HEK293T (cell line): ENCODE measurements at regions not wholly inside any gene's neighbourhood (a gene's known extent, or its start where the extent isn't known, plus 50 kb on each side); places are given as distances from the start of the nearest gene placed in this dataset.

ENCODE experiments used
- CTCF ChIA-PET: fragments of 350-600 bp; formaldehyde crosslinking; extraction: SDS; loops from one replicate; lab custom pipeline; 2021; ENCODE audit warnings: antibody characterized with exemption, inconsistent platforms; lab: Yijun Ruan, JAX
- POLR2A ChIA-PET: fragments of 350-600 bp; formaldehyde crosslinking; extraction: SDS; loops from one replicate; lab custom pipeline; 2020; ENCODE audit warnings: antibody characterized with exemption, inconsistent platforms; lab: Yijun Ruan, JAX
- DNase-seq: peaks from one replicate; pipeline ENCODE4 v3.0.0; 2012; ENCODE audit warnings: mixed read lengths; ENCODE audit errors: extremely low spot score
- ARNT ChIP-seq: fragments of 450-650 bp; IDR thresholded peaks from 2 replicates; pipeline ENCODE4 v1.6.1; 2017; ENCODE audit warnings: mild to moderate bottlenecking
- BHLHE40 ChIP-seq: fragments of 450-650 bp; IDR thresholded peaks from 2 replicates; pipeline ENCODE4 v1.6.1; 2016; ENCODE audit warnings: mild to moderate bottlenecking, moderate library complexity, borderline replicate concordance
- CTBP1 ChIP-seq: fragments of 450-650 bp; IDR thresholded peaks from 2 replicates; pipeline ENCODE4 v1.6.1; 2016; ENCODE audit warnings: borderline replicate concordance
- ELF4 ChIP-seq: fragments of 450-650 bp; IDR thresholded peaks from 2 replicates; pipeline ENCODE4 v1.6.1; 2017; ENCODE audit warnings: antibody characterized with exemption
- FOXA1 ChIP-seq: fragments of 450-650 bp; IDR thresholded peaks from 2 replicates; pipeline ENCODE4 v1.6.1; 2016; ENCODE audit warnings: mild to moderate bottlenecking
- FOXK2 ChIP-seq: fragments of 450-650 bp; IDR thresholded peaks from 2 replicates; pipeline ENCODE4 v1.6.1; 2016; ENCODE audit warnings: mild to moderate bottlenecking
- FOXM1 ChIP-seq: fragments of 450-650 bp; IDR thresholded peaks from 2 replicates; pipeline ENCODE4 v1.6.1; 2017; ENCODE audit warnings: mild to moderate bottlenecking, borderline replicate concordance
- HDGF ChIP-seq: fragments of 450-650 bp; IDR thresholded peaks from 2 replicates; pipeline ENCODE4 v1.6.1; 2017; ENCODE audit warnings: antibody characterized with exemption, borderline replicate concordance
- L3MBTL2 ChIP-seq: fragments of 450-650 bp; conservative IDR thresholded peaks from 2 replicates; pipeline ENCODE4 v1.6.1; 2016; ENCODE audit warnings: mild to moderate bottlenecking
- LEF1 ChIP-seq: fragments of 450-650 bp; IDR thresholded peaks from 2 replicates; pipeline ENCODE4 v1.6.1; 2017; ENCODE audit warnings: mild to moderate bottlenecking, borderline replicate concordance
- NFRKB ChIP-seq: fragments of 450-650 bp; IDR thresholded peaks from 2 replicates; pipeline ENCODE4 v1.6.1; 2016; ENCODE audit warnings: mild to moderate bottlenecking, moderate library complexity
- SP1 ChIP-seq: fragments of 450-650 bp; IDR thresholded peaks from 2 replicates; pipeline ENCODE4 v1.6.1; 2017
- SUZ12 ChIP-seq: fragments of 450-650 bp; IDR thresholded peaks from 2 replicates; pipeline ENCODE4 v1.6.1; 2016; ENCODE audit warnings: mild to moderate bottlenecking
- TARDBP ChIP-seq: fragments of 450-650 bp; IDR thresholded peaks from 2 replicates; pipeline ENCODE4 v1.6.1; 2016
- ZNF384 ChIP-seq: fragments of 450-650 bp; IDR thresholded peaks from 2 replicates; pipeline ENCODE4 v1.6.1; 2016
- TF ChIP-seq, protein P1 (sequence below): fragments of 450-650 bp; IDR thresholded peaks from 2 replicates; pipeline ENCODE4 v1.6.1; 2016

DNA sequence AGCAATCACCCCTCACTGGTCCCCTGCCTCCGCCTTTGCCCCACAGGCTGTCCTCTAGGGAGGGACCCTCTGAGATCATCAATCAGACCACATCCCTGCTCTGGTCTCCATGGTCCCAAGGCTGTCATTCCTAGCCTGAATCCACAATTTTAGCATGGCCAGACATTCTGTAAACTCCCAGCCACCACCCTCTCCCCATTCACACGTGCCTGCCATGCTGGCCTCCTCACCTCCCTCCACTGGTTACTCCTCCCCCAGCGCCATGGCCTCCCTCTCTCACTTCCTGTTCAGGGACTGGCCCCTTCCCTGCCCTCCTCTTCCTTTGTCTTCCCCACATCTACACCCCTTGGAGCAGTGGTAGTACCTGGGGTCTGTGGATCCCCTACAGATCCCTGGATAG, 150.7 kb upstream of the MLN start:
- TF ChIP-seq ELF4 (no peak), HDGF (no peak), FOXK2 (no peak), TARDBP (no peak), FOXA1 (no peak), SUZ12 (no peak), ARNT (no peak), L3MBTL2 (no peak), LEF1 (no peak), NFRKB (no peak), BHLHE40 (no peak), SP1 (no peak), ZNF384 (no peak), CTBP1 (no peak)
- TF ChIP-seq, protein P1, sequence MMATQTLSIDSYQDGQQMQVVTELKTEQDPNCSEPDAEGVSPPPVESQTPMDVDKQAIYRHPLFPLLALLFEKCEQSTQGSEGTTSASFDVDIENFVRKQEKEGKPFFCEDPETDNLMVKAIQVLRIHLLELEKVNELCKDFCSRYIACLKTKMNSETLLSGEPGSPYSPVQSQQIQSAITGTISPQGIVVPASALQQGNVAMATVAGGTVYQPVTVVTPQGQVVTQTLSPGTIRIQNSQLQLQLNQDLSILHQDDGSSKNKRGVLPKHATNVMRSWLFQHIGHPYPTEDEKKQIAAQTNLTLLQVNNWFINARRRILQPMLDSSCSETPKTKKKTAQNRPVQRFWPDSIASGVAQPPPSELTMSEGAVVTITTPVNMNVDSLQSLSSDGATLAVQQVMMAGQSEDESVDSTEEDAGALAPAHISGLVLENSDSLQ: no peak
- POLR2A ChIA-PET: no interaction called here
- CTCF ChIA-PET: no interaction called here
- DNase-seq: no peak

DNA sequence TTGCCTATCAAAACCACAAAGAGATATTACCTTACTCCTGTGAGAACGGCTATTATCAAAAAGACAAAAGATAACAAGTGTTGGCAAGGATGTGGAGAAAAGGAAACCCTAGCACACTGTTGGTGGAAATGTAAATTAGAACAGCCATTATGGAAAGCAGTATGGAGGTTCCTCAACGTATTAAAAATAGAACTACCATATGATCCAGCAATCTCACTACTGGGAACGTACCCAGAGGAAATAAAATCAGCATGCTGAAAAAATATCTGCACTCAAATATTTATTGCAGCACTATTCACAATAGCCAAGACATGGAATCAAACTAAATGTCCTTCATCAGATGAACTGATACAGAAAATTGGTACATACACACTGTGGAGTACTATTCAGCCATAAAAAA, 149.4 kb upstream of the MLN start:
- ChIA-PET CTCF (no interaction called here), POLR2A (no interaction called here)
- DNase-seq: no peak
- TF ChIP-seq SUZ12 (no peak), SP1 (no peak), LEF1 (no peak), ARNT (no peak), BHLHE40 (no peak), HDGF (no peak), NFRKB (no peak), CTBP1 (no peak), TARDBP (no peak), FOXA1 (no peak)
- TF ChIP-seq, protein P1: no peak

DNA sequence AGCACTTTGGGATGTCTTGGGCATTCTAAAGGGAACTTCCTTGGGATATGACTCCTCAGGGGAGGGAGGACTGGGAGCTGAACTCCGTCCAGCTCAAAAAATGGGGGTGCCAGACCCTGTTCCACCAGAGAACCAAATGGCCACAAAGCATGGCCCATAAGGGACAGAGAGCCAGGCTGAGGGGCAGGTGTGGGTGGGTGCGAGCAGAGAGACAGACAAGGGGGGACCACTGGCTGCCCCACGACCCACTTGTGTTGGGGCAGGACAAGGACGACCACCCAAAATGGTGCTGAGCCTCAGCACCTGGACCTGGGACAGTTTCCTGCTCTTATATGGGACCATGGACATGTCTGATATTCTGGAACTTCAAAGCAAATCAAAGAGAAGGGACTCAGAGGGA, 148.2 kb upstream of the MLN start:
- POLR2A ChIA-PET: no interaction called here
- CTCF ChIA-PET: no interaction called here
- DNase-seq: no peak
- no peak for TF ChIP-seq LEF1
- no peak for TF ChIP-seq ARNT
- no peak for TF ChIP-seq FOXM1
- TF ChIP-seq BHLHE40: no peak
- no peak for TF ChIP-seq ZNF384
- TF ChIP-seq ELF4: no peak
- TF ChIP-seq HDGF: no peak
- TF ChIP-seq FOXK2: no peak
- no peak for TF ChIP-seq L3MBTL2
- TF ChIP-seq NFRKB: no peak
- TF ChIP-seq, protein P1: no peak
- TF ChIP-seq CTBP1: no peak

DNA sequence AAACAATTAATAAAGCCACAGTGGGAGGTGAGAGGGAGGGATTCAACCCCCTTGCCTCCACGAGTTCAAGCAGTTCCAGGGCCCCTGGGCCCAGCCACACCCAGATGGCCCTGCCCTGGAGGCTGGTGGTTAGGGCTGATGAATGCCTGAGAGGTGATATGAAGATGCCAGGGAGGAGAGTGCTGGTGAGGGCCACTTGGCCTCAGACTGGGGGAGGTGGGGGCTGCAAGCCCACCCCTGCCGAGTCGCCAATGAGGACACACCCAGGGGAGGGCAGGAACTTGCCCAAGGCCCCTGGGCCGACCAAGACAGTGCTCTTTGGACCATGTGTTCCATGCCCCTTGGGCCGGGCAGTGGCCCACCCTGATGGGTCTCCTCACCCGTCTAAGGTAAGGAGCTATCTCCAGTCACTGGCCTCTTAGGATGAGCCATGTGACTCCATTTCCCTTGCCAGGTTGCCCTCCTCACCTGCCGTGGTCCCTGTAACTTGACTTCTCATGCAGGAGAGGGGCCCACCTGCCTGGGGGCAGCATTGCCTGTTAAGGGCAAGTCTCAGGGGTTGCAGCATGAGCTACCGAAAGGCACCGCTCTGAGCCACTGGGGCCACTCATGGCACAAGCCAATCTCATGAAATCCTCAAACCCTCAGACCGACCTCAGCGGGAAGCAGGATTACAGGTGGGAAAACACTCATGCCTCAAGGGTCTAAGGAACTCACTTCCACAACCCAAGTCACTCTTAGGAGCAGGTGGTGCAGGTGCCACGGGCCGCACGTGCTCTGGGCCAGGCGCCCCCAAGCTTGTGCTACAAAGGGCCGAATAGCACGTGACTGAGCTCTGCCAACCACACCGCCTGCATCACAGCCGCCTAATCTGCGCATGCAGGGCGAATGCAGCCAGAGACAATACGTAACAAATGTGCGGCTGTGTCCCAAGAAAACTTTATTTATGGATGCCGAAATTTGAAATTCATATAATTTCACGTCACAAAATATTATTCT, 147.4 kb upstream of the MLN start:
- TF ChIP-seq FOXA1: no peak
- TF ChIP-seq FOXK2: no peak
- TF ChIP-seq SUZ12: no peak
- TF ChIP-seq, protein P1: no peak
- TF ChIP-seq ELF4: no peak
- no peak for TF ChIP-seq NFRKB
- no peak for TF ChIP-seq ARNT
- TF ChIP-seq HDGF: no peak
- TF ChIP-seq FOXM1: no peak
- TF ChIP-seq ZNF384: no peak
- TF ChIP-seq BHLHE40: no peak
- TF ChIP-seq L3MBTL2: no peak
- DNase-seq: no peak
- CTCF ChIA-PET: no interaction called here
- POLR2A ChIA-PET: no interaction called here

DNA sequence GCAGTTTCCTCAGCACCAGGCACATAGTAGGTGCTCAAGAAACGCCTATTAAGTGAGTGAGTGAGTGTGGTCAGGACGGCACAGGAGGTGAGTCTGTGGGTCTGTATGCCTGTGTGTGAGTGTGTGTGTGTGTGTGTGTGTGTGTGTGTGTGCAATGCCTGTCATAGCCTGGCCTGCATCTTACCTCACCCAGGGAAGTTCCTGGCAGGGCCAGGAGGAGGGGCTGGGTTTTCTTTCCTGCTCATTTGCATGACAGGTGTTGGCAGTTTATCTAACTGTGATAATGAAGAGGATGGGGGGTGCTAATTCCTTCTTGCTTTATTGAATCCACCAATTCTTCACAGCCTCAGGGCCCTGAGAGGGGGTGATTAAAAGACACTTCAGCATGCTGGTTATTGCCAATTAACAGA, 146.7 kb upstream of the MLN start:
- TF ChIP-seq, protein P1: no peak
- TF ChIP-seq LEF1 (no peak), CTBP1 (no peak), L3MBTL2 (no peak), HDGF (no peak), BHLHE40 (no peak), SP1 (no peak), FOXA1 (no peak), TARDBP (no peak), ELF4 (no peak), FOXK2 (no peak), NFRKB (no peak), FOXM1 (no peak), SUZ12 (no peak), ARNT (no peak), ZNF384 (no peak)
- POLR2A ChIA-PET: no interaction called here
- CTCF ChIA-PET: no interaction called here
- no peak for DNase-seq
